ENCODE measurements at regions not wholly inside any gene's neighbourhood (a gene's known extent, or its start where the extent isn't known, plus 50 kb on each side); places are given as distances from the start of the nearest gene placed in this dataset.

- DNase-seq, result no peak
These were observed 163.0 kb downstream of the RPS12 start for GRCh38 chr6:132977413-132977812.

GRCh38 chr6:132978685-132979084 lies 164.3 kb downstream of the RPS12 start:
- DNase-seq, result no peak

GRCh38 chr6:132993738-132994137 lies 179.4 kb downstream of the RPS12 start:
- no peak for DNase-seq

DNA sequence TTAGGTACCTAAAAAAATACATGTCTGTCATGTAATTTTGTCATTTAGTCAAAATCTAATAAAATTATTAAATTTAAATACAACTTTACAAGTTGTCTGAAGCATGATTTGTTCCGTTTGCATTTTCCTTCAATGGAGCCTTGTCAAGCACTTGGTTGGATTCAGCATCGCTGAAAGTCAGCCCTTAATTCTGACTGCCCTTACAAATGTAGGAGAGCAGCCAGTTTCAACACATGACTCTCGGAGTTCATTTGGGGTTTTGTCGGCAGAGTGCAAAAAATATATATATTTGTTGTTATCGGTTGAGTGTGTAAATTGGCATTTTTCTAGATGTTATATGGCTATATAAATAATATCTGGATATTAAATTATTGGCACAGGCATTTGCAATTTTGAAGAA lies 180.6 kb downstream of the RPS12 start:
- DNase-seq, result no peak

GRCh38 chr6:132995432-132995831 lies 181.1 kb downstream of the RPS12 start:
- no peak for DNase-seq

DNA sequence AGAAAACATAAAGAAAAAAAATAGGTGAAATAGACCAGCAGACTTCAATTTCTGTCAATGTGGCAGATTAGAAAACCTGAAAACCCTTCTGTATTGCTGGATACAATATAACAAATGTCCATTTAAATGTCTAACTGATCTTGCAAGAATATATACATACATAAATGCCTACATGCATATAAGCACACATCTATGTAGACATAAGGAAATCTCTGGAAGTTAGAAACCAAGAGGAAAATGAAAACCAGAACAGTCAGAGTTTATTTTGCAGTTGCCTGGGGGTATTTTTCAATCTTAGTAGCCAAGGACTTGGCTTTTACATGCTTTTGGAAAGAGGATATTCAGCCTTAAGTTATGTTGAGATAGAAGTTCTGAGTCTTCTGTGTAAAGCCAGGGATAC lies 184.0 kb downstream of the RPS12 start:
- no peak for DNase-seq

GRCh38 chr6:133001040-133001565 lies 186.7 kb downstream of the RPS12 start:
- DNase-seq, result no peak

DNA sequence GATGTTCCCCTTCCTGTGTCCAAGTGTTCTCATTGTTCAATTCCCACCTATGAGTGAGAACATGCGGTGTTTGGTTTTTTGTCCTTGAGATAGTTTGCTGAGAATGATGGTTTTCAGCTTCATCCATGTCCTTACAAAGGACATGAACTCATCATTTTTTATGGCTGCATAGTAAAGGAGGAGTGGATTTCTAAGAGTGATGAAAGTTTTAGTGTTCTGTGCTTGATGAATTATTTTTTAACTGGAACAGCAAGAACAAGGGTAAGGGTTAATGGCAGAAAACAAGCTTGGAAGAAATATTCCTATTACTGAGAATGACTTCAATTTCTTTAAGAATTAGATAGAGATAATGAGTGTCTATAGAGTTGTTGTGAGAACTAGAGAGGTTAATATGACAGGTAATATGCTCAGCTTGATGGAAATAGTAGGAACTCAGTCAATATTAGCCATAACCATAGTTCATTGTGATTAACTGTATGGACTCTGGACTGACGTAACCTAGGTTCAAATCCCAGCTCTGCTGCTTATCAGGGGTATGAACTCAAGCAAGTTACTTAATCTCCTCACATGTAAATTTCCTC lies 190.0 kb downstream of the RPS12 start:
- DNase-seq, result no peak

- no peak for DNase-seq
These were observed 198.4 kb downstream of the RPS12 start for GRCh38 chr6:133012774-133013173.

- no peak for DNase-seq
These were observed 202.3 kb downstream of the RPS12 start for GRCh38 chr6:133016631-133017030.

- no peak for DNase-seq
These were observed 203.2 kb downstream of the RPS12 start for GRCh38 chr6:133017581-133017980.

GRCh38 chr6:133026705-133027104 lies 212.3 kb downstream of the RPS12 start:
- DNase-seq, result no peak

- DNase-seq, result no peak
These were observed 207.9 kb upstream of the EYA4 start for GRCh38 chr6:133033263-133033662.

DNA sequence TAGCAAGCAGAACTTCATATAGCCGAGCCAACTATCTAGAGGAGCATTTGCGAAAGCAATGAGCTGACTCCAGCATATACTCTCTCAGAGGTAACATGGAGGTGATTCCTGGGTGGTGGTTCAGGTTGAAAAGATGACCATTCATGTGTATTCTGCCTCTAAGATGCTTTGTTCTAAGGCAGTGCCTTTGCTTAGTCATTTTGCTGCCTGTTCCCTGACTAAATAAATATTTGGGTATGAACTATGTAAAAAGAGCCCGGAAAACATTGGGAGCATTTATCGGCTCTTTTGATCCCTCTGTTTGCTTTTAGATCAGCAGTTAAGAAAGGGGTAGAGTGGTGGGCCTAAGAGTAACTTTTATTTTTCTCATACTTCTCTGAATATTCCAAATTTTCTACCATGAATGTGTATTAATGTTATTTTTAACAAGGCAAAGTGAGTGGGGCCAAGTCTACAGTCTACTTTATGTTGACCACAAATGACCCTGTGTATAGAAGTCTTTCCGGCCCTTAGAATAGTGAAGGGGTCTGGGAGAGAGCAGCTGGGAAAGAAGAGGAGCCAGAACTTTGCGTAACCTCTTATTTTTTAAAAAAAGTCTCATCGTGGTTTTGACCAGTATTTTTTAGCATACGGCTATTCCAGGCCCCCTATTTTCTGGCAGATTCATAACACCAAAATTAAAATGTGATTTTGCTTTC lies 206.5 kb upstream of the EYA4 start:
- DNase-seq, result no peak

- no peak for DNase-seq
These were observed 200.9 kb upstream of the EYA4 start for GRCh38 chr6:133040094-133040802.

GRCh38 chr6:133040803-133041419 lies 200.2 kb upstream of the EYA4 start:
- DNase-seq, result no peak

DNA sequence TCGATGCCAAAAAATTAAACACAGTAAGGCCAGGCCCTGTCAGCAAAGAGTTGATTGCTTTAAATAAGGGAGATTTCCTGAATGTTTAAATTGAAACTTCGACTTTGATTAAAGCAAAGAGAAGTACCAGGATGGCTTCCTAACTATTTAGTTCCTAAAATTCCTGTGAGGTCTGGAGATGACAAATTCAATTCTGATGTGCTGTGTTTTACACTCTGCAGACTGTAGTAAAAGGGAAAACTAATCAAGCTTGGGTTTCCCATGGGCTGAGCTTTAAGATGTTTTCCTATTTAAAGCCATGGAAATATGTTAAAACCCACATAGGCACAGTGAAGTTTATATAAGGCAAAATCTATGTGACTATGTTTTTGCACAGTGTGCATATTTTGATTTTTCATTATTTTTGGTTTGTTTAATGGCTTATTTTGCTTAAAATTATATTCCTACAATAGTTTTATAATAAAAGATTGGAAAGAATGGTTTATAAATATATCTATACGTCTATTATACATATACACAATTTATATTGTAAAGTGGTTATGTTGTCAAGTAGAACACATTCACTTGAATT lies 198.5 kb upstream of the EYA4 start:
- DNase-seq, result no peak

DNA sequence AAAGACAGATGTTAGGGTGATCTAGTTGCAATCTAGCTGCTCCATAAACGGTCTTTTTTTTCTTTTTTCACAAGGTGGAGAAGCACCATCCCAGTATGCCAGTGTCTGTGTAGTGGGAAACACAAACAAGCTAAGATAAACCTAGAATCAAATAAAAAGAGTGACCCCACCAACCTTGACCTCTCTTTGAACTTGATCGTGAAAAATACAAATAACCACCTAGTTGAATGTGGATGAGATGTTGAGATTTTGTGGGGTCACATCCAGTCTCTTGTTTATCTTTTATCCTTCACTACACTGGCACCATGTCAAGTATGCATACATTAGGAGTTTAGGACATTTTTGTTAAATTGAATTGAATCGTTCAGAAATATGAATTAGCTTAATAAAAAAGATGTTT lies 194.6 kb upstream of the EYA4 start:
- DNase-seq, result no peak

DNA sequence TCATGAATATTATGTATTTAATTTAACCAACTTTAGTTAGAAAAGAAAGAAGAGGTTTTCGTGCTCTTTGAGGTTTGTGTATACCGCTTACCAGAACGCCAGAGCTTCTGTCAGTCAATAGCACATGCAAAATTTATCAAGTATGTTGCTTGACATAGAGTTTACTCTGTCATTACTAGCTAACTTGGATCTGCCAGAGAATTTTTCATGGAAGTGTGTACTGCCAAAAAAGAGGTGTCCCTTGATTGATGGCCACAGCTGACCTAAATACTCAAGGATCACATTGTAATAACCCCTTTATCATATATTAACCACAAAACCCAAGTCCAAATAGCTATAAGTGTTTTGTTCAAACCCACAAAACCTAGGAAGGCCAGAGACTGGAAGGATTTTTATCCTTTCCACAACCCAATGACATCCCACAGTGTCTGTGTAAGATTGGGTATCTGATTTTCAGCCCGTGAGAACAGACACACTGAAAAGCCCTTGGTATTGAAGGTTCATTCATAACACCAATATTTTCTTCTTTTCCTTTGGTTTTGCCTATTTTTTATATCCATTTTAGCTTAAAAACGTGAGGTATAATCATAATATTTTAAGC lies 194.0 kb upstream of the EYA4 start:
- no peak for DNase-seq

DNA sequence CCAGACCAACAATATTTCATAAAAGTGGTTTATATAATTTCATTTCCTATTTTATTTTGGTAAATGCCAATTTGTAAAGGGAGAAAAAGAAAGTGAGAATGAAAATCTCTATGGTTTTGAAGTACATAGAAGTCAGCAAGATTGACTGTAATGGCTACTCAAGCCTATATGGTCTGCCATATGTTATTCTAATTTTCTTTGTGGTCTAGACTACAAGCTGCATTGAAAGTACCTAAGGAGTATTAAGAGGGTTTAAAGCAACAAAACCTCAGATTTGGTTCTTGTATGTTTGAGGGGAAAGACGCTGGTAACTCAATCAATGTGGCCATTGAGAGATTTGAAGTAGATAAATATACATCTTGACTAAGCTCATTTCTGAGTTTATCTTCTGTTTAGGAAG lies 193.5 kb upstream of the EYA4 start:
- DNase-seq, result no peak

GRCh38 chr6:133051240-133051639 lies 189.9 kb upstream of the EYA4 start:
- no peak for DNase-seq

GRCh38 chr6:133052465-133052864 lies 188.7 kb upstream of the EYA4 start:
- no peak for DNase-seq

- DNase-seq, result peak; percentile 11
These were observed 185.7 kb upstream of the EYA4 start for GRCh38 chr6:133055441-133055966.

Data from NCI-H2107 (cell line).